ENCODE measurements at regions not wholly inside any gene's neighbourhood (a gene's known extent, or its start where the extent isn't known, plus 50 kb on each side); places are given as distances from the start of the nearest gene placed in this dataset.

GRCh38 chr11:129658526-129658867, 157.2 kb upstream of the TMEM45B start:
- TF ChIP-seq CTCF (IDR thresholded peaks at IDR 0.05) (no peak), POLR2A (IDR thresholded peaks at IDR 0.05) (no peak)

Measured in thyroid gland (tissue), 4 donors.